Astrocyte of the cerebellum (primary cell): ENCODE measurements at regions not wholly inside any gene's neighbourhood (a gene's known extent, or its start where the extent isn't known, plus 50 kb on each side); places are given as distances from the start of the nearest gene placed in this dataset.
"Not testable (repeated sequence)": the region's sequence is repeated elsewhere in the genome, so short reads cannot be mapped to it uniquely, and the experiment has no call there.

Experiments used
- DNase-seq: peaks from one replicate; pipeline ENCODE4 v3.0.0-alpha.2; 2011; ENCODE audit warnings: low read depth
- H3K4me3 ChIP-seq: 2 replicates; pipeline ENCODE4 v1.5.1; 2011; ENCODE audit warnings: mild to moderate bottlenecking, low read depth, low read length, moderate library complexity
- in situ Hi-C: cut with HindIII; loops from 2 replicates; pipeline ENCODE4 v1.10.0; 2017; ENCODE audit warnings: low sequenced_read_pairs
- TF ChIP-seq, protein P1 (sequence below): IDR thresholded peaks from 2 replicates; pipeline ENCODE4 v1.5.1; 2012; ENCODE audit warnings: low read length, low read depth, moderate library complexity, mild to moderate bottlenecking; ENCODE audit errors: missing control alignments

DNA sequence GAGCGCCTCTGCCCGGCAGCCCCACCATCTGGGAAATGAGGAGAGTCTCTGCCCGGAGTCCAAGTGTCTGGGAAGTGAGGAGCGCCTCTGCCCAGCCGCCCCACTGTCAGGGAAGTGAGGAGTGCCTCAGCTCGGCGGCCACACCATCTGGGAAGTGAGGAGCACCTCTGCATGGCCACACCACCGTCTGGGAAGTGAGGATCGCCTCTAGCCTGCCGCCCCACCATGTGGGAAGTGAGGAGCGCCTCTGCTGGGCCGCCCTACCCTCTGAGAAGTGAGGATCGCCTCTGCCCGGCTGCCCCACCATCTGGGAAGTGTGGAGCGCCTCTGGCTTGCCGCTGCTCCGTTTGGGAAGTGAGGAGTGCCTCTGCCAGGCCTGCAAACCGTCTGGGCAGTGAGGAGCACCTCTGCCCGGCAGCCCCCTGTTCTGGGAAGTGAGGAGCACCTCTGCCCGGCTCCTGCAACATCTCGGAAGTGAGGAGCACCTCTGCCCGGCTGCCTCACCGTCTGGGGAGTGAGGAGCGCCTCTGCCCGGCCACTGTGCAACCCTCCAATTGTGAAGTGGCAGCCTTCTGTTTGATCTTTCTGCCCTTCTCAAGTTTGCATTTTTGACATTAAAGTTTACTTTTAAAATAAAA lies 60.8 kb upstream of the CEACAM21 start:
- in situ Hi-C loops, result no loop called here
- no peak for DNase-seq
- H3K4me3 ChIP-seq, result no peak overlapping the region
- TF ChIP-seq, protein P1, sequence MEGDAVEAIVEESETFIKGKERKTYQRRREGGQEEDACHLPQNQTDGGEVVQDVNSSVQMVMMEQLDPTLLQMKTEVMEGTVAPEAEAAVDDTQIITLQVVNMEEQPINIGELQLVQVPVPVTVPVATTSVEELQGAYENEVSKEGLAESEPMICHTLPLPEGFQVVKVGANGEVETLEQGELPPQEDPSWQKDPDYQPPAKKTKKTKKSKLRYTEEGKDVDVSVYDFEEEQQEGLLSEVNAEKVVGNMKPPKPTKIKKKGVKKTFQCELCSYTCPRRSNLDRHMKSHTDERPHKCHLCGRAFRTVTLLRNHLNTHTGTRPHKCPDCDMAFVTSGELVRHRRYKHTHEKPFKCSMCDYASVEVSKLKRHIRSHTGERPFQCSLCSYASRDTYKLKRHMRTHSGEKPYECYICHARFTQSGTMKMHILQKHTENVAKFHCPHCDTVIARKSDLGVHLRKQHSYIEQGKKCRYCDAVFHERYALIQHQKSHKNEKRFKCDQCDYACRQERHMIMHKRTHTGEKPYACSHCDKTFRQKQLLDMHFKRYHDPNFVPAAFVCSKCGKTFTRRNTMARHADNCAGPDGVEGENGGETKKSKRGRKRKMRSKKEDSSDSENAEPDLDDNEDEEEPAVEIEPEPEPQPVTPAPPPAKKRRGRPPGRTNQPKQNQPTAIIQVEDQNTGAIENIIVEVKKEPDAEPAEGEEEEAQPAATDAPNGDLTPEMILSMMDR, result no peak

DNA sequence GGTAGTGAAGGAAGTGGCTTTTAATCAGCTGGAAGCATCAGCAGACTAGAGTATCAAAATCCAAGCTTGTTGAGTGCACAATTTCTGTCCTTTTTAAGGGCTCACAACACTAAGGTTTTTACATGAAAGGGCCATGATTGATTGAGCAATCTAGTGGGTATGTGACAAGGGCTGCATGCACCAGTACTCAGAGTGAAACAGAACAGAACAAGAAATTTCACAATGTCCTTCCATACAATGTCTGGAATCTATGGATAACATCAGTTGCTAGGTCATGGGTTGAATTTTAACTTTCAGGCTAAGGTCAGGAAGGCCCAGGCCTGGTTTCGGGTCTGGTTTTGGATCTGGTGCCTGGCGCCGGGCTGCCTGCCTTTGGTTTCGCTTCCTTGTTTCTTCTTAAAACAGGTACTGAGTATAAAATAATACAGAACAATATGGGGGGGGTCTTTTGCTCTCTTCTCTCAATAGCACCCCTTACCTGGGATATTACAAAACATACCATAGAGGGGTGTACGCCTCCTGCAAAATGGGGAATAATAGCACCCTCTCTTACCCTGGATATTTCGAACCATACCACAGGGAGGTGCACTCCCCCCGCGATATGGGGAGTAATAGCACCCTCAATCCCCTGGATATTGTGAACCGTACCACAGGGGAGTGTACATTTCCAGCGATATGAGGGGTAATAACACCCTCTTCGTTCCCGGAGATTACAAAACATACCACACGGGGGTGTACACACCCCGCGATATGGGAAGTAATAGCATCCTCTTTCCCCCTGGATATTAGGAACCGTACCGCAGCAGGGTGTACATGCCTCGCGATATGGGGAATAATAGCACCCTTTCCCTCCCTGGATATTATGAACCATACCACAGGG lies 59.4 kb upstream of the CEACAM21 start:
- H3K4me3 ChIP-seq, in situ Hi-C loops, DNase-seq: not testable (repeated sequence)

GRCh38 chr19:41518141-41518540 lies 57.8 kb upstream of the CEACAM21 start:
- no peak overlapping the region for H3K4me3 ChIP-seq
- no peak for DNase-seq
- TF ChIP-seq, protein P1, result no peak
- in situ Hi-C loops, result no loop called here

DNA sequence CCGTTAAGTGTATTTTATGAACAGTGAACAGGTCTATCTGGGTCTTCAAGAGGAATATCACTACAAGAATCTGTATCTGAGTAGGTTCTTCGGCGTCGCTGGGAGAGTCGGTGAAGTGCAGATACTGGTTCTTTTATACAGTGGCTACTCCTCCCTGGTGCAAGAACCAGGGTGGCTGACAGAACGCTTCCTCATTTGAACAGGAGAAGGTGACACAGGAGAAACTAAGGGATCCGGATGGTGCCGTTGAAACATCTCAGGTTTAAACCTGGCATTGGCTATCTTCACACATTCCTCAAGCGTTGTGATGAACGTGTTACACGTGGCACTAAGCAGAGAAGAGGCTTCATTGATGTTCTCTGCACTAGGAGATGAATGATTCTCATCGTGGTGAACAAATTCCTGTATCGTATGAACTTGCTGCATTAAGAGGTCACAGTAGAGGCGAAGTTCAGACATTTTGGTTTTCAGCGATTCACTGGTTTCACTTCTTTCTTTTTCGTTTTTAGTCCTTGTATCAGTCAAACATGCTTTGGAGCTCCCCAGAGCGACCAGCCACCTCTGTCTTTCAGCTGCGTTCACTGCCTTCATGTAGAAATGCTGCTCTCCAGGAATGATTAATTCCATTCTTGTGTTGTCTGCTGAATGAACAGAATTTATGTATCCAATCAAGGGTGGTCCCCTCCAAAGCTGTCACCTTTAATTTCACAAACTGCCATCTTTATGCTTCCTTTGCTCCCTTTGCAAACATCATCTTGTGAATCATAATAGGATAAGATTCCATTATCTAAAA lies 54.6 kb upstream of the CEACAM21 start:
- in situ Hi-C loops, DNase-seq, H3K4me3 ChIP-seq: not testable (repeated sequence)

GRCh38 chr19:41521931-41522555 lies 53.9 kb upstream of the CEACAM21 start:
- TF ChIP-seq, protein P1, result no peak
- no peak for DNase-seq
- in situ Hi-C loops, result no loop called here
- H3K4me3 ChIP-seq, result no peak overlapping the region

- no peak for DNase-seq
- H3K4me3 ChIP-seq, result no peak overlapping the region
- in situ Hi-C loops, result no loop called here
- TF ChIP-seq, protein P1, result no peak
These were observed 50.0 kb upstream of the CEACAM21 start for GRCh38 chr19:41525989-41526388.
